SU-DHL-6 (cell line): ENCODE measurements at regions not wholly inside any gene's neighbourhood (a gene's known extent, or its start where the extent isn't known, plus 50 kb on each side); places are given as distances from the start of the nearest gene placed in this dataset.

Experiments used
- EZH2phosphoT487 ChIP-seq: fragments of 200-600 bp; sonication (generic), shearing (Covaris generic); conservative IDR thresholded peaks from 2 replicates; pipeline ENCODE4 v1.6.1; 2018; ENCODE audit warnings: mild to moderate bottlenecking, antibody characterized with exemption, low read length, moderate library complexity, mixed read lengths
- TF ChIP-seq, protein P1 (sequence below): fragments of 200-600 bp; sonication (generic); IDR thresholded peaks from one replicate; pipeline ENCODE4 v1.5.1; 2017; ENCODE audit warnings: antibody characterized with exemption, mild to moderate bottlenecking, low read length, moderate library complexity; ENCODE audit not compliant: insufficient read depth, poor library complexity, severe bottlenecking

DNA sequence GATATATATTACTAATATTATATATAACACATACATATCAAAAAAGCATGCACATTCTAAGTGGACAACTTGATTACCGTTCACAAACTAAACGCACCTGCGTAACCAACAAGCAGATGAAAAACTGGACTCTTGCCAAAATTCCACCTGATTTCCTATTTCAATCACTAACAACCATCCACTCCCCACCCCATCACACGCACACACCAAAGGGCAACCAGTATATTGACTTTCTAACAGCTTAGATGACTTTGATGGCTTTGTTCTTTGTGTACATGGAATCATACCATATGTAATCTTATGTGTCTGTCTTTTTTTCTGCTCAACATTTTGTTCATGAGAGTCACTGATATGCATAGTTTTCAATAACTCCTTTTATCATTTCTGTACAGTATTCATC lies 496.8 kb upstream of the ARRDC4 start:
- TF ChIP-seq, protein P1, sequence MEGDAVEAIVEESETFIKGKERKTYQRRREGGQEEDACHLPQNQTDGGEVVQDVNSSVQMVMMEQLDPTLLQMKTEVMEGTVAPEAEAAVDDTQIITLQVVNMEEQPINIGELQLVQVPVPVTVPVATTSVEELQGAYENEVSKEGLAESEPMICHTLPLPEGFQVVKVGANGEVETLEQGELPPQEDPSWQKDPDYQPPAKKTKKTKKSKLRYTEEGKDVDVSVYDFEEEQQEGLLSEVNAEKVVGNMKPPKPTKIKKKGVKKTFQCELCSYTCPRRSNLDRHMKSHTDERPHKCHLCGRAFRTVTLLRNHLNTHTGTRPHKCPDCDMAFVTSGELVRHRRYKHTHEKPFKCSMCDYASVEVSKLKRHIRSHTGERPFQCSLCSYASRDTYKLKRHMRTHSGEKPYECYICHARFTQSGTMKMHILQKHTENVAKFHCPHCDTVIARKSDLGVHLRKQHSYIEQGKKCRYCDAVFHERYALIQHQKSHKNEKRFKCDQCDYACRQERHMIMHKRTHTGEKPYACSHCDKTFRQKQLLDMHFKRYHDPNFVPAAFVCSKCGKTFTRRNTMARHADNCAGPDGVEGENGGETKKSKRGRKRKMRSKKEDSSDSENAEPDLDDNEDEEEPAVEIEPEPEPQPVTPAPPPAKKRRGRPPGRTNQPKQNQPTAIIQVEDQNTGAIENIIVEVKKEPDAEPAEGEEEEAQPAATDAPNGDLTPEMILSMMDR, result no peak
- TF ChIP-seq EZH2phosphoT487, result no peak
